SU-DHL-6 (cell line): ENCODE measurements at regions not wholly inside any gene's neighbourhood (a gene's known extent, or its start where the extent isn't known, plus 50 kb on each side); places are given as distances from the start of the nearest gene placed in this dataset.

Experiments used
- H2AFZ ChIP-seq: fragments of 200-600 bp; sonication (generic); 2 replicates; pipeline ENCODE4 v1.6.1; 2014; ENCODE audit warnings: low read depth, mild to moderate bottlenecking, moderate library complexity, mixed read lengths, antibody characterized with exemption, low read length; ENCODE audit not compliant: severe bottlenecking
- H3F3A ChIP-seq: fragments of 200-600 bp; shearing (Covaris generic); 2 replicates; pipeline ENCODE4 v1.6.0; 2016; ENCODE audit warnings: antibody characterized with exemption, mild to moderate bottlenecking; ENCODE audit not compliant: insufficient read depth
- H3K27ac ChIP-seq: fragments of 200-600 bp; sonication (generic); 2 replicates; pipeline ENCODE4 v1.5.1; 2016; ENCODE audit warnings: low read depth, mild to moderate bottlenecking, low read length, moderate library complexity, mixed read lengths
- H3K27me3 ChIP-seq: fragments of 200-600 bp; sonication (generic), shearing (Covaris generic); 2 replicates; pipeline ENCODE4 v1.6.0; 2014; ENCODE audit warnings: mild to moderate bottlenecking, low read length
- H3K36me3 ChIP-seq: fragments of 200-600 bp; sonication (generic); 2 replicates; pipeline ENCODE4 v1.6.1; 2014; ENCODE audit warnings: mild to moderate bottlenecking, low read length, mixed read lengths
- H3K4me2 ChIP-seq: fragments of 300-600, 200-600 bp; shearing (Covaris generic), sonication (generic); 2 replicates; pipeline ENCODE4 v1.6.0; 2014; ENCODE audit warnings: low read length, low read depth, mild to moderate bottlenecking; ENCODE audit not compliant: poor library complexity, severe bottlenecking
- H3K4me3 ChIP-seq: fragments of 200-600 bp; sonication (generic); 2 replicates; pipeline ENCODE4 v1.5.1; 2014; ENCODE audit warnings: antibody characterized with exemption, low read length, mild to moderate bottlenecking, mixed read lengths; ENCODE audit not compliant: insufficient read depth, poor library complexity, severe bottlenecking
- H3K79me2 ChIP-seq: fragments of 200-600 bp; sonication (generic); 2 replicates; pipeline ENCODE4 v1.6.1; 2014; ENCODE audit warnings: mild to moderate bottlenecking, low read length, moderate library complexity; ENCODE audit not compliant: insufficient read depth
- H3K9ac ChIP-seq: fragments of 200-600 bp; sonication (generic); 2 replicates; pipeline ENCODE4 v1.7.0; 2014; ENCODE audit warnings: mild to moderate bottlenecking, low read length
- H3K9me2 ChIP-seq: fragments of 200-600 bp; sonication (generic); replicated peaks from 2 replicates; pipeline ENCODE4 v1.6.1; 2014; ENCODE audit warnings: low read length; ENCODE audit not compliant: insufficient read depth
- H3K9me3 ChIP-seq: fragments of 200-600 bp; sonication (generic); 2 replicates; pipeline ENCODE4 v1.6.1; 2014; ENCODE audit warnings: low read length, mixed read lengths; ENCODE audit not compliant: insufficient read depth
- H4K20me1 ChIP-seq: fragments of 200-600 bp; sonication (generic); 2 replicates; pipeline ENCODE4 v1.6.1; 2014; ENCODE audit warnings: low read depth, mild to moderate bottlenecking, antibody characterized with exemption, low read length, moderate library complexity, mixed read lengths
- CTCF ChIP-seq: fragments of 200-600 bp; sonication (generic); IDR thresholded peaks from one replicate; pipeline ENCODE4 v1.5.1; 2017; ENCODE audit warnings: antibody characterized with exemption, mild to moderate bottlenecking, low read length, moderate library complexity; ENCODE audit not compliant: insufficient read depth, poor library complexity, severe bottlenecking
- EZH2phosphoT487 ChIP-seq: fragments of 200-600 bp; sonication (generic), shearing (Covaris generic); conservative IDR thresholded peaks from 2 replicates; pipeline ENCODE4 v1.6.1; 2018; ENCODE audit warnings: mild to moderate bottlenecking, antibody characterized with exemption, low read length, moderate library complexity, mixed read lengths

- Histone ChIP-seq H3K79me2 (no peaks in the 10 kb centered on the region), H3K4me3 (no peak overlapping the region), H3K36me3 (no peaks in the 10 kb centered on the region), H3K27ac (no peak overlapping the region), H2AFZ (no peak overlapping the region), H3K4me2 (no peak overlapping the region), H3K27me3 (no peaks in the 10 kb centered on the region), H4K20me1 (no peaks in the 10 kb centered on the region), H3K9ac (no peak overlapping the region), H3F3A (no peaks in the 10 kb centered on the region), H3K9me3 (no peaks in the 10 kb centered on the region), H3K9me2 (no peaks in the 10 kb centered on the region)
- no peak for TF ChIP-seq EZH2phosphoT487
- TF ChIP-seq CTCF, result no peak
Measured at GRCh38 chr6:56386717-56387116, 139.3 kb upstream of the COL21A1 start.

- no peak overlapping the region for H2AFZ ChIP-seq
- no peaks in the 10 kb centered on the region for H3K9me3 ChIP-seq
- H3K27ac ChIP-seq, result no peak overlapping the region
- H3K27me3 ChIP-seq, result no peaks in the 10 kb centered on the region
- H3F3A ChIP-seq, result no peaks in the 10 kb centered on the region
- TF ChIP-seq EZH2phosphoT487 (no peak), CTCF (no peak)
- no peaks in the 10 kb centered on the region for H4K20me1 ChIP-seq
- H3K9ac ChIP-seq, result no peak overlapping the region
- no peaks in the 10 kb centered on the region for H3K9me2 ChIP-seq
- H3K4me3 ChIP-seq, result no peak overlapping the region
- no peaks in the 10 kb centered on the region for H3K79me2 ChIP-seq
- no peaks in the 10 kb centered on the region for H3K36me3 ChIP-seq
- H3K4me2 ChIP-seq, result no peak overlapping the region
Measured at GRCh38 chr6:56385981-56386593, 138.7 kb upstream of the COL21A1 start.

- Histone ChIP-seq H3K9ac (no peak overlapping the region), H3K36me3 (no peaks in the 10 kb centered on the region), H3K27me3 (no peaks in the 10 kb centered on the region), H4K20me1 (no peaks in the 10 kb centered on the region), H3K9me3 (no peaks in the 10 kb centered on the region), H3K4me2 (no peak overlapping the region), H3K9me2 (no peaks in the 10 kb centered on the region), H3K4me3 (no peak overlapping the region), H3K79me2 (no peaks in the 10 kb centered on the region), H3F3A (no peaks in the 10 kb centered on the region), H2AFZ (no peak overlapping the region), H3K27ac (no peak overlapping the region)
- TF ChIP-seq EZH2phosphoT487 (no peak), CTCF (no peak)
Measured at GRCh38 chr6:56383160-56383559, 135.8 kb upstream of the COL21A1 start.
